NCI-H345 treated with DMSO at 0.1 percent for 48 hours (cell line): ENCODE measurements at regions not wholly inside any gene's neighbourhood (a gene's known extent, or its start where the extent isn't known, plus 50 kb on each side); places are given as distances from the start of the nearest gene placed in this dataset.

Source experiments
- DNase-seq: peaks from one replicate; lab custom pipeline; 2025; ENCODE audit not compliant: unreplicated experiment; lab: John Stamatoyannopoulos, UW

DNA sequence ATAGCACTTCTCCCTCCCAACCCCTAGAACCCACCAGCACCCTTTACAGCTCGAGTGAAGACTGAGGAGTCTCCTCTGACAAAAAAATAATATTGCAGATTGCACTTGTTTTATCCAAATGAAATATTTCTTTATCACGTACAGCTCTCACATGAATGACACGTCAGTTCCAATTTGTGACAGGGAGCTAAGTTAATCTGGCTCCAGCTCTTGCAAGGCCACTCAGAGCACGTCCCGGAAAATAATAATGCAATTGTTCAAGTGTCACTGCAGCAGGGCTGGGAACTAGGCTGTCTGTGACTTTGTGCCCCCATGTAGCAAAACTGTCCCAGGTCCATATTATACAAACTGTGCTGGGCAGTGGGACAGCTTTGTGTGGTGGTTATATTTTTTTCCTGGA lies 539.6 kb downstream of the VRK1 start:
- DNase-seq, result no peak

DNA sequence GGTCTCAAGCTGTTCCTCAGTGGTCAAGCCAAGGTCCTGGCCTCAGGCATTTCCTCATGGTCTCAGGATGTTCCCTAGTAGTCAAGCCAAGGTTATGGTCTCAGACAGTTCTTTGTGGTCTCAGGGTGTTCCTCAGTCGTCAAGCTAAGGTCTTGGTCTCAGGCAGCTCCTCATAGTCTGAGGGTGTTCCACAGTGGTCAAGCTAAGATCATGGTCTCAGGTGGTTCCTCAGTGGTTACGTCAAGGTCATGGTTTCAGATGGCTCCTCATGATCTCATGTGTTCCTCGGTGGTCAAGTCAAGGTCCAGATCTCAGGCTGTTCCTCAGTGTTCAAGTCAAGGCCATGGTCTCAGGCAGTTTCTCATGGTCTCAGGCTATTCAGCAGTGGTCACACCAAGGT lies 540.1 kb downstream of the VRK1 start:
- no peak for DNase-seq

DNA sequence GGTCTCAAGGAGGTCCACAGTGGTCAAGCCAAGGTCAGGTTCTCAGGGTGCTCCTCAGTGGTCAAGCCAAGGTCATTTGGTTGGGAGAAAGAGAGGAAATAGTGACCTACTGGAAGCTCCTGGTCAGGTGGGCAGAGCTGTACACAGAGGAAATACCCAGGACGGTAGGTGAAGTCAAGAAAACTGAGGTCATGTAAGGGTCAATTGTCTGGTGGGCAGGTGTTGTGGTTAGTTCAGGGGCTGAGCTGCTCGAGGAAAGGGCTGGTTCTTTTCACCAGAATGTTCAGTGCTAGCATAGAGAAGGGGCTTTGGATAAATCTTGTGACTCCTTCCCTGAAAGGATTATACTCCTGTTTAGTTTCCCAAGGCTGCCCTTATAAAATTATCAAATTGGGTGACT lies 540.5 kb downstream of the VRK1 start:
- no peak for DNase-seq

DNA sequence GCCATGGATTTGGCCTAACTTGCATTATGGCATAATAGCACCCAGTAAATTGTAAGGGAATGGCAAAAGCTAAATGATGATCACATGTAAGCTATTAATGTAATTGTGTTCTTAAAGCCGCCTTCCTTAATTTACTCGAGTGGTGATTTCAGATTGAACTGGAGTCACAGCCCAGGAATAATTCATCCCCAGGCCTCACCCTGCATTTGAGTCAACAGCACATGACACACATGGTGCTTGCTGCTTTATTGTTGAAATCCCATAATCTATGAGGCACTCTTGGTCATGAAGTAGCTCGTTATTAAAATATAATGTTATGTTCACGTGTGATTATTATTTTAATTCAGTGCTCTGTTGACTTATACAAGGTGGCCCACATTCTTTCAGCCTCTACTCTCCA lies 547.5 kb downstream of the VRK1 start:
- DNase-seq, result no peak

DNA sequence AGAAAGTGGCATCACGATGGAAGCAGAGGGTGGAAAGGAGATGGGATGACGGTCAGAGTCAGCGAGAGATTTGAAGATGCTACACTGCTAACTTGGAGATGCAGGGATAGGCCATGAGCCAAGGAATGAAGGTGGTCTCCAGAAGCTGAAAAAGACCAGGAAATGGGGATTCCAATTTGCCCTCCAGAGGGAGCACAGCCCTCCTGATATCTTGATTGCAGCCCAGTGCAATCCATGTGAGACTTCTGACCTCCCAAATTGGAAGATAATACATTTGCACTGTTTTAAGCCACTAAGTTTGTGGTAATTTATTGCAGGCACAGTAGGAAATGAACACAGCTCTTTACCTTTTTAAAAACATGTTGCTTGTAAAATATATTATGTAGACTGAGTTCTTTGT lies 549.5 kb downstream of the VRK1 start:
- no peak for DNase-seq

DNA sequence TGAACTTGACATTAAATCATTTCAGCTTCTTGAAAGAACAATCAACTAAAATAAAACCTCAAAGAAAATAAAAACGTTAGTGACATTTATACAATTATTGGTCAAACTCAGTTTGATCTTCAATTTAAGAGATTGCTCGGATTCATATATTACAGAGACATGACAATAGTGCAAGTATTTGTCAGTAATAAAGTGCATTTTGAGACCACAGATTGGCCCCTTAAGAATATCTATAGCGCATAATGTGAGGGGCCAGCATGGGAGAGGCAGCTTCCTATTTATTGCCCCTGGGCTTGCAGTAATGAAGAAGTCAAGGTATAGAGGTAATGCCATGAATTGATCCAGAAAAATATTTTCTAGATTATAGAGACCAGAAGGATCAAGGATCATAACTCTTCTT lies 552.3 kb downstream of the VRK1 start:
- DNase-seq, result no peak

DNA sequence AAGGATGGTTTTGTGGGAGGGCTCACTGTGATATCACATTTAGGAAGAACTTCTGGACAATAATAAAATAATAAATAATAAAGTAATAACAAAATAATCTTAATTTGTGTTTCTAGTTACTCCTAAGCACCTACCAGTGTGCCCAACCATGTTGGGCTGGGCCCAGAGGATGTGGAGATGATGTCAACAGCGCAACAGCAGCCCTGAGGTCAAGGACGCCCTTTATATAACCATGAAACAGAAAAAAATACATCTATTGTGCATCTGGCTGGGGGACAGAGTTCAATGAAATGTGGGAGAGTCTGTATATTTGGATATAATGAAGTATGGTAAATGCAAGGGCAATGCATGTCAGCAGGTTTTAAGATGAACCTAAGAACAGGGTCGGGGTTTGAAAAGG lies 552.8 kb downstream of the VRK1 start:
- DNase-seq, result no peak

DNA sequence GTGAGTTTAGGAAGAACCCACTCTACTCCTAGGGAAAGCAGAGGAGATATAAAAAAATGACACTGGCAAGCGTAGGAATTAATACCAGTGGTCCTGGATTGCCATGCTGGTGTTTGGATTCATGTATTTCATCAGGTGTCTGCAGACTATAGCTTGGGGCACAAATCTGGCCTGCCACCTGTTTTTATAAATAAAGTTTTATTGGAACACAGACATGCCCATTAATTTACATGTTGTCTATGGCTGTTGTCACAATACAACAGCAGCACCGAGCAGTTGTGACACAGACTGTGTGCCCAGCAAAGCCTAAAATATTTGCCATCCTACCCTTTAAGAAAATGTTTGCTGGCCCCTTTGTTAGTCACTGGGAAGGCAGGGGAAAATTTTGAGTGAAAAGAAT lies 553.2 kb downstream of the VRK1 start:
- DNase-seq, result no peak

DNA sequence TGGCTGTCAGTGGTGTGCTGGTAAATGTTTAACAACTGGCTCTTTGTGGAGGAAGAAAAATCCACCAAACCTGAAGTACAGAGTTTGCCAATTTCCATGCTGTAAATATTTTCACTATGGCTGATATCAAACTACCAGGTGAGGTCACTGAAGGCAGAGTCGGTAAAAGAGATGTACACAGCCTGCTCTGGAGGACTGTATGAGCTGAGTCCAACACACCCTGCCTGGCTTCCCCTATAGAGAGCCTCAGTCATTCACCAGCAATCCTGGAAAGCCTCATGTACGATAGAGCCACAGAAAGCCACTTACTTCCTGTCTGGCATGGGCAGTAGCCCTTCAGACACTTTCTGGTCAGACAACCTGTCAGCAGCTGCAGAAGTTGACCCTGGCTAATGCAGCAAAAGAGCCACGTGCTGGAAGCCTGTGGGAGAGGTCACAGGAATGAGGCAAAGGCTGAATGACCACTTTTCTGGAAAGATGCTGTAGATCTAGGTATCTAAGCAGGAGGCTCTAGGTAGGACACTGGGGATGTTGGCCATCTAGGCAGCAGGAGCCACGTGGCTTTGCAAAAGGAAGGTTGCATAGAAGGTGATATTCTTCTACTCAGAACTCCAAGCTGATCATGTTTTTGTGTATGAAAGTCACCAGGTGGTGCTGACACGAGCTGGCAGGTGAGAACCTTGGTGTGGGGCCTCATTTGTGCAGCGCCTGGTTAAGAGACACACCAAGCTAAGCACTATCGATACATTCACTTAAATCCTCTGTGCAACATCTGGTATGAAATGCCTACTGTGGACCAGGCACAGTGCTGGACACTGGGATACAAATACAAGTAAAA lies 553.9 kb downstream of the VRK1 start:
- DNase-seq, result no peak

DNA sequence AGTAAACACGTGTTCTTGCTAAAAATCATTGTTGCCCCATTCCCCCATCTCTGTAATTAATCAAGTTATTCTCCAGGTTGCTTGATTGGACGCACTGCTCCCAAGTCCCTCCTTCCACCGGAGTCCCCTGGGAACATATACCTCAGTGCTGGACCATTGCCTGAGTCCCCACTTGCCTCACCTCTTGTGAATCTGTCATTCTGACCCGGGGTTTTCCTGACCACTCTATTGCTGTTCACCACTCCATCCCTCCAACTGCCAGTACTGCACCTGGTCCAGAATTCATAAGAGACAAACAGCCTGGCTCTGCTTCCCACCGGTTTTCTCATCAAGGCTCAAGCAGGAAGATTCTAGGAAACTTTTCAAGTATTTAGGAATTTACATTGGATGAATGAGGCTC lies 555.9 kb downstream of the VRK1 start:
- DNase-seq, result no peak

DNA sequence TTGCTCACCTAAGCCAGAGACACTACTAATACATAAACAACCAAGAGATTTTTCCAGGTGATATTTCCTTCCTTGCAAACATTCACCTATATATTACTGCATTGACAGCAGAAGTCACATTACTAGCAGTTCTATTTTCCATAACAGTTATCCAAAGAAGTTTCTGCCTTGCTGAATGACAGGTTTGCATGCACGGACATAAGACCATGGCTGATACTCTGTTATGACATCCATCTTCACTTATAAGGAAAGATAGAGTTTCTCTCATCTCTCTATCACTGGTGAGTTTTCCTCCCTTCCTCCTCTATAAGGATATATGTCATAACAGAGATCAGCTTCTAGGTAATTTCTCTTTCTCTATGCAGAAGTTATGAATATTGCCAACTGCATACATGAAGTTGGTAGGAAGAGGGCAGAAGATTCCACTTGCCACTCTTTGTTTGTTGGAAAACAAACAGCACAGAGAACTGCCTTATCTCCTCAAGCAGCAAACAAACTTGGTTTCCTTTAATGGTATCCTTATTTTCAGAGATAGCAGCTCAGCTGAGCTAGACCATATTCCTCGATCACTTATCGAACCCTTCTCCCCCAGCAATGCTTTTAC lies 557.0 kb downstream of the VRK1 start:
- no peak for DNase-seq

DNA sequence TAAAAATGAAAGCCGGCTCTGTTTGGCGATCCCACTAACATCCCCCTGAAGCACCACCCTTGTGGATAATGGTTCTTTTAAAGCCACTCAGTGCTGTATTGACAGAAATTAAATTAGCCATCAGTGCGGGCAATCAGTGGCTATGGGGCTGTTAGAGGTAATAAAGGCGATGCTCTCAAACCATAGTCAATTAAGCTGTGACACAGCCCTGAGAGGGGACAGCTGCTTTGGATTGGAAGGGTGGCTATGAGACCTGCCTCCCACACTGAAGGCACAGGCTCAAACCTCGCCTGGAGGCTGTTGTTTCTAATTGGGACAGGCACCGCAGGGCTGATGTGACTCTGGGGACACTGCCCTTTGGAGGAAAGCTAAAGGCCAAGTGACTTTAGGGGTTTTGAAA lies 562.2 kb downstream of the VRK1 start:
- peak; percentile 25 for DNase-seq

DNA sequence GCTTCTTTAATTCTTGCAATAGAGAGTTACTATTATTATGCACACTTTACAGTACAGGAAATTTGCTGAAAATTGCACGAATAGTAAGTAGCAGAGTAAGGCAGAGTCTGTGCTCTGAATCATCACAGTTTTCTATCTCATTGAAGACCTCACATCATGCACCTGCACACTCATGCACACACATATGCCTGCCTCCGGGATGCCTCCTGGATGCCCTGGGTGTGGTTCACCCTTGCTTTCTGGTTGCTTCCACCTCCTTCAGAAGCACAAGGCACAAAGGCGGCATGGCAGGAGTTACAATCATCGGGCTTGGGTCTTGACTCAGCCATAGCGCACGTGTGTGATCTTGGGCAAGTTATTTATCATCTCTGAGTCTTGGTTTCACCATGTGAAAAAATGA lies 564.0 kb downstream of the VRK1 start:
- DNase-seq, result no peak

DNA sequence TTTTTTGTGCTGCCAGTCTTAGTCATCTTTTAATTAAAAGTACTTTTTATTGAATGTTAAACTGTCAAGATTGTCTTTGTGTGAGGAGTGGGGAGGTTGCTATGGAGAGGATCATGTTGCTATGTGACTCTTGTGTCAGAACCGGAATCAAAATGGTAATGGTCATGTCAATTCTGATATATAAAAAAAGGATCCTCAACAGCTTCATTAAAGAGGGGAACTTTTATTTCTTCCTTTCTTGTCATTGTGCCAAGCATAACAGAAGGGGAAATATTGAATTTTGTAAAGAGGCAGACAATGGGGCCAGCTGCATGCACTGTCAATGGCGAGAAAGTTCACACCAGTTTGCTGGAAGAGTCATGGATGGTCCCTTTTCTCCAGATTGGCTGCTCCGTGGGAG lies 564.8 kb downstream of the VRK1 start:
- DNase-seq, result no peak

DNA sequence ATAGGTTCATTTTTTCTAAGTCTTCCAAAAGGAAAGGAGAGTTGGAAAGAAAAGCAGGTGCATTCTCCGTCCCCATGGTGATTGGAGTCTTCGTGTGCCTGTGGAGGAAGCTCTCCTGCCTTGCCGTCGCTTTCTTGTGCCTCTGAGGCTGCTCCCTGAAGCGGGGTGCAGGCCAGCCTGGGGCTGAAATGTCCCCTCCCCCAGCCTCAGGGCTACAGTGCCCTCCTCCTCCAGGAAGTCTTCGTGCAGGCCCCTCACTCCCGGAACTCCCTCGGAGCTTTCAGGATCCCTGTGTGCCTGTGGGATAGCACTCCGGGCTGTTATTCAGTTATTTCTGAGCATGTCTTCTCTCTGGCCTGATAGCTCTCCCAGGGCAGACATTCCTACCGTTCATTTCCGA lies 569.2 kb downstream of the VRK1 start:
- no peak for DNase-seq

DNA sequence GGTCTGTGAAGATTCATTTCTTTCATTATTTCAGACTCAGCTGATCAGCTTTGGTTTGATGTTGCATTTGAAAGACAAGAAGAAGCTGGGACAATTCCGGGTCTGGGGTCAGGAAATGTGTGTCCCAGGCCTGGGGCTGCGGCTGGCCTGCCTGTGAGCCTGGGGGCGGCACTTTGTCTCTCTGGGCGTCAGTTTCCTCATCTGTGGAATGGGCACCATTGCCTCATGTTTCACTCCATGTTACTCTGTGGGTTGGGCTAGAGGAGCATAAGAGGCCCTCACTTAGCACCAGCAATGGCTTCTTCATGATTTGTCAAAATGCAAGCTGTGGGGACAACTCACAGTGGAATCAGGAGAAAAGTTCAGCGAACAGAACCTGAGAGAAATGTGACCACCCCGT lies 570.1 kb downstream of the VRK1 start:
- DNase-seq, result no peak

DNA sequence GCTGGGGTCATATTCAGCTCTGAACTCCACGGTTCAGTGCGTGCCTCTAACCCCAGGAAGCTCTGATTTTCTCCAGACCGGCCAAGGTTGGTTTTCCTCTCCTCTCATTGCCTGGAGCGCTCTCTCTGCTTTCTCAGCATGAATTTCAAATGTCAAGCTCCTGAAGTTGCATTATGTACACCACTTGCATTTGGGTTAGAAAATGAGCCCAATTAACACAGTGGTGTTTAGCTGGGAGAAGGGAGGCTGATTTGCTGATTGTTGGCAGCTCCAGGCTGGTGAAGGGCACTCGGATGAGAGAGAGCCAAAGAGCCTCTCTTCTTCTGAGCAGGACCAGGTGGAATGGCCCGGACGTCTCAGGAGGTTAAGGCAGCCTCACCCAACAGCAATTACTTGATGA lies 570.9 kb downstream of the VRK1 start:
- no peak for DNase-seq

DNA sequence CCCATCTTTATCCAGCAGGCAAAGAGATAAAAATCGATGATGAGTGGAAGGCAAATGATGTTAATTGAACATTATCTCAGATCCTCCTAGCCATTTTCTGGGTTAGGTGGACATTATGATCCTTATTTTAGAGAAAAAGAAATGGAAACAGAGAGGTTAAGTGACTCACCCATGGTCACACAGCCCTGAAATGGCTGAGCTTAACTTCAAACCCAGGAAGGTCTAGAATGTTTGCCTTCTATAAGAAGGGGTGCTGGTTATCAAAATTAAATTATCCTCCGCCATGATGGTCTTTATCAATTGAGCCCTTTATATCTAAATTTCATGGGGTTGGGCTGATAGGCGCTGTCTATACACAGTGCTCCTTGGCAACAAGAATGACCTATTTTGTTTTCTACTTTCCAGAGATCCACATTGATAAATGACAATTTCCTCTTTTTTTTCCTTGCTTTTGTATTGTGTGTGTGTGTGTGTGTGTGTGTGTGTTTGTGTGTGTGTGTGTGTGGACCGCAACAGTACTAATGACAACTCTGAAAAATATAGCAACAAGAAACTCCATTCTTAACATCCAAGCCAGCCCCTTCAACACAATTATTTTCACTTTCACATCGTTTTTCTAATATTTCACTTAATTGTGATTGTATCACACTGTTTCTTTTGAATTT lies 571.9 kb downstream of the VRK1 start:
- DNase-seq, result no peak

DNA sequence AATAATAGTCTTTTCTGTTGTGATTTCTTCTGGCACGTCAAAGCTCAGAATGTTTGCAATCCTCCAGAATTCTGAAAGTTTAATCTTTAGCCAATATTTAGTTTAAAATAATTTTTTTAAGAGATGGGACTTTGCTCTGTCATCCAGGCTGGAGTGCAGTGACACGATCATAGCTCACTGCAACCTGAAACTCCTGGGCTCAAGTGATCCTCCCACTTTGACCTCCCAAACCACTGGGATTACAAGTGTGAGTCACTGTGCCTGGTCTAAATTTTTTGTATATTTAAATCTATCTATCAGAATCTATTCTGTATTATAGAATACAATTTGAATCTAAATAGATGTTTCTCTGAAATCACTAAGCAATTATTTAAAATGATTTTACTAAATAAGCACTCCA lies 572.7 kb downstream of the VRK1 start:
- no peak for DNase-seq

DNA sequence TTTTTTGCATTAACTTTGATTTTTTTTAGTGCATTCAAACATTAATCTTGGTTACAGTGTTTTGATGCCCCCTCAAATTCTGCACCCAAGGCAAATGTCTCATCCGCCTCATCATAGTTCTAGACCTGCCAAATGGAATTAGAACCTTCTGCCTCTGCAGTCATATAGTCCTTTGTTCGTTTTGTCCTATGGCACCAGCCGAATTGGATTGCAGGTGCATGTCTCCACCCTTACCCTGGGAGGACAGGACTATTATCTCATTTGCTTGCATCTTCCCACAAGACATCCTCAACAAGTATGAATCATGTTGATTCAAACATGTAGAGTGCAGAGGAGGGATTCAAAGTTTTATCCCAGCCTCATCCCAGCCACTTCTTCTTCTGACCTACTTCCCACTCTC lies 579.1 kb downstream of the VRK1 start:
- no peak for DNase-seq

DNA sequence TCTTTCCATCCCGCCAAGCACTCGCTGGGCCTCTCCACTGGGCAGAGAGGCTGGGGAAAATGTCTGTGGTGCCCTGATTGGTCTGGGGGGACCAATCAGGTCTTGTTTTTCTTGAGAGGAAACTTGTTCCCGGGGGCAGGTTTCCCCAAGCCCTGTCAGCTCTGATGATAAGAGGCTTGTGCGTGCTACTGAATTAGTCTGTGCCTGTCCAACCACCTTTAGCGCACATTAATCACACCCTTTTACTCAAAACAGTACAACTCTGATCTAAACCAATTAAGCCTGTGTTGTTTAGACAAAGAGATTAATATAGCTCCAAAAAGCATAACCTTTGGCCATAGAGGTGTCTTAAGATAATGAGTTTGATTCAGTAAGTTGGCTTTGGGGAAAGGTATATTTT lies 580.4 kb downstream of the VRK1 start:
- no peak for DNase-seq

DNA sequence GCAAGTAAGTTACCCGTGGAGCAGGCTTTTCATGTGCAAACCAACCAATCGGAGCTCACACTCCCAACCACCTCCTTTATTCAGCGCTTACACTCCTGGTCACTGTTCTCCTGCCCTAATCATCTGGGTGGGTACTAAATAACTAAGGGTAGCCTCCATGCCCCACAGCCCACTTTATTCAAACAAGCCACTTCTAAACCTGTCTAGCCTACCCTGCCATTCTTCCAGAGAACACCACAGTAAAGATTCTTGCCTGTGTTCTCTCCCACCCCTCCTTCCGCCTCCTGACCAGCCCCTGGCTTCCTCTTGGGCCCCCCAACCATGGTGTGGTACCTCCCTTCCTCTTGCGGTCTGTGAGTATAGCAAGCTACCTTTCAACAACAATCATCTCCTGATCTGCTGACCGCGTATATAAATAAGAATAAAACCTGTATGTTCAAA lies 581.9 kb downstream of the VRK1 start:
- no peak for DNase-seq
